MM.1S (cell line): ENCODE measurements at regions not wholly inside any gene's neighbourhood (a gene's known extent, or its start where the extent isn't known, plus 50 kb on each side); places are given as distances from the start of the nearest gene placed in this dataset.

ENCODE experiments used
- DNase-seq: peaks from one replicate; pipeline ENCODE4 v3.0.0-alpha.2; 2015
- H2AFZ ChIP-seq: fragments of 300-600 bp; sonication (generic); 2 replicates; pipeline ENCODE4 v1.6.0; 2016; ENCODE audit warnings: antibody characterized with exemption, low read length
- H3F3A ChIP-seq: fragments of 300-600 bp; sonication (generic); 2 replicates; pipeline ENCODE4 v1.6.1; 2016; ENCODE audit warnings: mild to moderate bottlenecking, antibody characterized with exemption, low read length, moderate library complexity, mixed read lengths; ENCODE audit not compliant: insufficient read depth
- H3K27ac ChIP-seq: fragments of 300-600 bp; sonication (generic); 2 replicates; pipeline ENCODE4 v1.5.1; 2016; ENCODE audit warnings: mild to moderate bottlenecking, low read length
- H3K27me3 ChIP-seq: fragments of 300-600 bp; sonication (generic); replicated peaks from 2 replicates; pipeline ENCODE4 v1.6.0; 2016; ENCODE audit warnings: low read length; ENCODE audit not compliant: insufficient read depth
- H3K36me3 ChIP-seq: fragments of 300-600 bp; sonication (generic); replicated peaks from 2 replicates; pipeline ENCODE4 v1.6.1; 2016; ENCODE audit warnings: mild to moderate bottlenecking, low read length, mixed read lengths; ENCODE audit not compliant: insufficient read depth
- H3K4me1 ChIP-seq: fragments of 300-600 bp; sonication (generic); 2 replicates; pipeline ENCODE4 v1.6.1; 2016; ENCODE audit warnings: low read length, mixed read lengths
- H3K4me2 ChIP-seq: fragments of 300-600 bp; sonication (generic); 2 replicates; pipeline ENCODE4 v1.6.0; 2016; ENCODE audit warnings: low read depth, low read length
- H3K4me3 ChIP-seq: fragments of 300-600 bp; sonication (generic); 2 replicates; pipeline ENCODE4 v1.5.1; 2016; ENCODE audit warnings: low read length, mixed read lengths
- H3K79me2 ChIP-seq: fragments of 300-600 bp; sonication (generic); 2 replicates; pipeline ENCODE4 v1.6.1; 2016; ENCODE audit warnings: mixed run types, low read length, mixed read lengths
- H3K9ac ChIP-seq: fragments of 300-600 bp; sonication (generic); 2 replicates; pipeline ENCODE4 v1.6.1; 2016; ENCODE audit warnings: low read length, mixed read lengths
- H3K9me2 ChIP-seq: fragments of 300-600 bp; sonication (generic); replicated peaks from 2 replicates; pipeline ENCODE4 v1.6.1; 2016; ENCODE audit warnings: mild to moderate bottlenecking, low read length, mixed read lengths; ENCODE audit not compliant: insufficient read depth
- H3K9me3 ChIP-seq: fragments of 300-600 bp; sonication (generic); replicated peaks from 2 replicates; pipeline ENCODE4 v1.6.1; 2016; ENCODE audit warnings: mild to moderate bottlenecking, low read length, mixed read lengths; ENCODE audit not compliant: insufficient read depth
- H4K20me1 ChIP-seq: fragments of 300-600 bp; sonication (generic); 2 replicates; pipeline ENCODE4 v1.6.1; 2016; ENCODE audit warnings: mild to moderate bottlenecking, low read length, moderate library complexity, mixed read lengths; ENCODE audit not compliant: insufficient read depth
- CTCF ChIP-seq: fragments of 300-600 bp; sonication (generic); IDR thresholded peaks from 2 replicates; pipeline ENCODE4 v1.5.1; 2016; ENCODE audit warnings: antibody characterized with exemption, low read length, mixed read lengths
- EZH2 ChIP-seq: fragments of 300-600 bp; sonication (generic); optimal IDR thresholded peaks from 2 replicates; pipeline ENCODE3; 2017; ENCODE audit warnings: low read depth, mild to moderate bottlenecking, antibody characterized with exemption, low read length, mixed read lengths
- EZH2phosphoT487 ChIP-seq: fragments of 300-600 bp; sonication (generic); IDR thresholded peaks from 2 replicates; pipeline ENCODE4 v1.6.1; 2018; ENCODE audit warnings: antibody characterized with exemption, low read length

- Histone ChIP-seq H3K4me2 (no peak overlapping the region), H3K9me2 (no peaks in the 10 kb centered on the region), H3K4me3 (no peak overlapping the region), H3K9ac (no peak overlapping the region), H3K4me1 (no peaks in the 10 kb centered on the region), H3K36me3 (no peaks in the 10 kb centered on the region), H2AFZ (no peak overlapping the region), H3K79me2 (no peaks in the 10 kb centered on the region), H3K27me3 (no peaks in the 10 kb centered on the region), H3K9me3 (no peaks in the 10 kb centered on the region), H4K20me1 (no peaks in the 10 kb centered on the region), H3F3A (no peaks in the 10 kb centered on the region), H3K27ac (no peak overlapping the region)
- no peak for DNase-seq
- TF ChIP-seq CTCF (no peak), EZH2phosphoT487 (no peak), EZH2 (no peak)
Observed at GRCh38 chr18:43789234-43790000, 512.1 kb upstream of the SYT4 start.

- Histone ChIP-seq H4K20me1 (no peaks in the 10 kb centered on the region), H3K36me3 (no peaks in the 10 kb centered on the region), H3K9me3 (no peaks in the 10 kb centered on the region), H3F3A (no peaks in the 10 kb centered on the region), H3K27ac (no peak overlapping the region), H3K4me3 (no peak overlapping the region), H3K9ac (no peak overlapping the region), H2AFZ (no peak overlapping the region), H3K27me3 (no peaks in the 10 kb centered on the region), H3K4me2 (no peak overlapping the region), H3K79me2 (no peaks in the 10 kb centered on the region), H3K9me2 (no peaks in the 10 kb centered on the region), H3K4me1 (no peaks in the 10 kb centered on the region)
- DNase-seq = no peak
- TF ChIP-seq CTCF = no peak
- TF ChIP-seq EZH2 = no peak
- TF ChIP-seq EZH2phosphoT487 = no peak
Observed at GRCh38 chr18:43793910-43794309, 516.6 kb upstream of the SYT4 start.

- no peaks in the 10 kb centered on the region for H4K20me1 ChIP-seq
- H3K27me3 ChIP-seq = no peaks in the 10 kb centered on the region
- no peak for DNase-seq
- H3F3A ChIP-seq = no peaks in the 10 kb centered on the region
- H3K79me2 ChIP-seq = no peaks in the 10 kb centered on the region
- H3K9ac ChIP-seq = no peak overlapping the region
- H3K4me3 ChIP-seq = no peak overlapping the region
- no peak for TF ChIP-seq EZH2phosphoT487
- TF ChIP-seq EZH2 = no peak
- no peak for TF ChIP-seq CTCF
- no peak overlapping the region for H3K4me2 ChIP-seq
- no peaks in the 10 kb centered on the region for H3K36me3 ChIP-seq
- no peak overlapping the region for H2AFZ ChIP-seq
- no peak overlapping the region for H3K27ac ChIP-seq
- no peaks in the 10 kb centered on the region for H3K4me1 ChIP-seq
- no peaks in the 10 kb centered on the region for H3K9me3 ChIP-seq
- H3K9me2 ChIP-seq = no peaks in the 10 kb centered on the region
Observed at GRCh38 chr18:43794363-43794762, 517.1 kb upstream of the SYT4 start.
